BJ (cell line): ENCODE measurements at regions not wholly inside any gene's neighbourhood (a gene's known extent, or its start where the extent isn't known, plus 50 kb on each side); places are given as distances from the start of the nearest gene placed in this dataset.

Experiments
- CTCF ChIA-PET: fragments of 350-600 bp; formaldehyde crosslinking; extraction: SDS; loops from one replicate; lab custom pipeline; 2021; ENCODE audit warnings: antibody characterized with exemption, inconsistent platforms; lab: Yijun Ruan, JAX
- POLR2A ChIA-PET: fragments of 300-600 bp; sonication (Branson Sonifier 250); formaldehyde crosslinking; extraction: SDS; loops from one replicate; lab custom pipeline; 2021; ENCODE audit warnings: antibody characterized with exemption; lab: Charles Lee
- DNase-seq: peaks from one replicate; pipeline ENCODE4 v3.0.0-alpha.2; 2011; ENCODE audit warnings: low read depth
- H3K27me3 ChIP-seq: 2 replicates; pipeline ENCODE4 v1.6.0; 2011; ENCODE audit warnings: low read length; ENCODE audit not compliant: control insufficient read depth, insufficient read depth
- H3K36me3 ChIP-seq: 2 replicates; pipeline ENCODE4 v1.5.1; 2011; ENCODE audit warnings: low read length; ENCODE audit not compliant: control insufficient read depth, insufficient read depth
- H3K4me3 ChIP-seq: 2 replicates; pipeline ENCODE4 v1.5.1; 2011; ENCODE audit warnings: low read depth, mild to moderate bottlenecking, control low read depth, low read length
- CTCF ChIP-seq: IDR thresholded peaks from 2 replicates; pipeline ENCODE4 v1.5.1; 2011; ENCODE audit warnings: low read depth, mild to moderate bottlenecking, control low read depth, inconsistent platforms, low read length, moderate library complexity; ENCODE audit not compliant: insufficient read depth

- Histone ChIP-seq H3K4me3 (no peak overlapping the region), H3K36me3 (no peaks in the 10 kb centered on the region), H3K27me3 (no peaks in the 10 kb centered on the region)
- CTCF ChIA-PET, result interaction anchor here (0.8 to 2.9 kb wide), 5 partner anchors 30 to 113 kb away, joined by 3 to 11 read pairs (median 4); no protein-coding TSS in a partner anchor
- TF ChIP-seq CTCF, result no peak
- DNase-seq, result no peak
- POLR2A ChIA-PET, result interaction anchor here (0.7 to 1.0 kb wide), 2 partner anchors 20 to 80 kb away, joined by 4 to 5 read pairs; no protein-coding TSS in a partner anchor
These were observed 116.8 kb downstream of the COPS8 start for GRCh38 chr2:237202288-237203030.

- Histone ChIP-seq H3K4me3 (no peak overlapping the region), H3K27me3 (no peaks in the 10 kb centered on the region), H3K36me3 (no peaks in the 10 kb centered on the region)
- no peak for DNase-seq
- no peak for TF ChIP-seq CTCF
- POLR2A ChIA-PET, result no interaction called here
- CTCF ChIA-PET, result interaction anchor here (1.5 to 2.9 kb wide), 2 partner anchors 39 to 82 kb away, joined by 4 to 10 read pairs; no protein-coding TSS in a partner anchor
These were observed 119.4 kb downstream of the COPS8 start for GRCh38 chr2:237205043-237205541.

- DNase-seq, result no peak
- H3K36me3 ChIP-seq, result no peaks in the 10 kb centered on the region
- ChIA-PET POLR2A (no interaction called here), CTCF (interaction anchor here (0.6 to 2.9 kb wide), 4 partner anchors 27 to 83 kb away, joined by 3 to 10 read pairs (median 4); no protein-coding TSS in a partner anchor)
- no peak for TF ChIP-seq CTCF
- no peaks in the 10 kb centered on the region for H3K27me3 ChIP-seq
- no peak overlapping the region for H3K4me3 ChIP-seq
These were observed 119.9 kb downstream of the COPS8 start for GRCh38 chr2:237205561-237205971.

GRCh38 chr2:237207646-237208045 lies 122.0 kb downstream of the COPS8 start:
- ChIA-PET CTCF (interaction anchor here (1.0 to 2.9 kb wide), 2 partner anchors 15 to 42 kb away, joined by 3 to 10 read pairs; no protein-coding TSS in a partner anchor), POLR2A (interaction anchor here (0.5 kb wide), 1 partner anchor 47 kb away, joined by 4 read pairs; no protein-coding TSS in a partner anchor)
- no peaks in the 10 kb centered on the region for H3K36me3 ChIP-seq
- TF ChIP-seq CTCF, result no peak
- H3K27me3 ChIP-seq, result no peaks in the 10 kb centered on the region
- no peak overlapping the region for H3K4me3 ChIP-seq
- peak; percentile 87 for DNase-seq
